Gastroesophageal sphincter (tissue), 3 donors: ENCODE measurements at regions not wholly inside any gene's neighbourhood (a gene's known extent, or its start where the extent isn't known, plus 50 kb on each side); places are given as distances from the start of the nearest gene placed in this dataset.

Experiments
- EP300 ChIP-seq: sonication (generic); formaldehyde crosslinking; IDR thresholded peaks from one replicate; pipeline ENCODE4 v1.6.1; 2017; ENCODE audit warnings: antibody characterized with exemption, mild to moderate bottlenecking
- POLR2A ChIP-seq, 2 donors: fragments of 450-650 bp; IDR thresholded peaks; one replicate each; pipeline ENCODE4 v1.6.1; 2017; ENCODE audit warnings: antibody characterized with exemption in 2 of 2, mild to moderate bottlenecking in 2 of 2, moderate library complexity in 1 of 2
- TF ChIP-seq, protein P1 (sequence below), 4 experiments: fragments of 200-600 bp in 2 of 4; fragments of 450-650 bp in 2 of 4; sonication (generic) in 1 of 4; IDR thresholded peaks; one replicate each; pipeline ENCODE4 v1.5.1; 2017 to 2019; ENCODE audit warnings: antibody characterized with exemption in 4 of 4, mild to moderate bottlenecking in 2 of 4, moderate library complexity in 2 of 4

DNA sequence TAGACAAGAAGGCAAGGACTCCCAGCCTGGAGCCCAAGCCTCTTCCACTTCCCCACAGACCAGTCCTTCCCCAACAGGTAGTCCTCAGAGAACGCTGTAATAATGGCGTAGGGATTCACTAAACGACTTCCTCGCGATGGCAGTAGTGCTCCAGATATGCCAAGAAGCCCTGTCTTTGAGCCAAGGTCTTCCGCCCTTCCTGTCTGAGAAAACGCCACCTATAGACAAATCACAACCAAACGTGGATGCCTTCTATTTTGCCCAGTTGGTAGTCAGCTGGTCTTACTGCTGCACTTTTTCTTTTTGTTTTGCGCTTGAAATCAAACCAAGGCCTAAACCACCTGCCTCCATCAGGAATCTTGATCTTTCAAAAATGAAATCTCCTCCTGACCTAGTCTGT is 203.3 kb downstream of the OR13H1 start:
- TF ChIP-seq, protein P1, sequence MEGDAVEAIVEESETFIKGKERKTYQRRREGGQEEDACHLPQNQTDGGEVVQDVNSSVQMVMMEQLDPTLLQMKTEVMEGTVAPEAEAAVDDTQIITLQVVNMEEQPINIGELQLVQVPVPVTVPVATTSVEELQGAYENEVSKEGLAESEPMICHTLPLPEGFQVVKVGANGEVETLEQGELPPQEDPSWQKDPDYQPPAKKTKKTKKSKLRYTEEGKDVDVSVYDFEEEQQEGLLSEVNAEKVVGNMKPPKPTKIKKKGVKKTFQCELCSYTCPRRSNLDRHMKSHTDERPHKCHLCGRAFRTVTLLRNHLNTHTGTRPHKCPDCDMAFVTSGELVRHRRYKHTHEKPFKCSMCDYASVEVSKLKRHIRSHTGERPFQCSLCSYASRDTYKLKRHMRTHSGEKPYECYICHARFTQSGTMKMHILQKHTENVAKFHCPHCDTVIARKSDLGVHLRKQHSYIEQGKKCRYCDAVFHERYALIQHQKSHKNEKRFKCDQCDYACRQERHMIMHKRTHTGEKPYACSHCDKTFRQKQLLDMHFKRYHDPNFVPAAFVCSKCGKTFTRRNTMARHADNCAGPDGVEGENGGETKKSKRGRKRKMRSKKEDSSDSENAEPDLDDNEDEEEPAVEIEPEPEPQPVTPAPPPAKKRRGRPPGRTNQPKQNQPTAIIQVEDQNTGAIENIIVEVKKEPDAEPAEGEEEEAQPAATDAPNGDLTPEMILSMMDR (IDR thresholded peaks at IDR 0.05): peak in 1 of 4 experiments; percentile 63
- TF ChIP-seq EP300: no peak
- no peak for TF ChIP-seq POLR2A (IDR thresholded peaks at IDR 0.05)
